PC-9 (cell line): ENCODE measurements at regions not wholly inside any gene's neighbourhood (a gene's known extent, or its start where the extent isn't known, plus 50 kb on each side); places are given as distances from the start of the nearest gene placed in this dataset.

Source experiments
- EZH2 ChIP-seq: fragments of 200-600 bp; sonication (generic); IDR thresholded peaks from 2 replicates; pipeline ENCODE4 v1.8.0; 2017; ENCODE audit warnings: antibody characterized with exemption, low read depth
- TF ChIP-seq, protein P1 (sequence below): fragments of 200-600 bp; sonication (generic); conservative IDR thresholded peaks from 2 replicates; pipeline ENCODE4 v1.6.1; 2017; ENCODE audit warnings: mixed run types, antibody characterized with exemption, mild to moderate bottlenecking, moderate library complexity

DNA sequence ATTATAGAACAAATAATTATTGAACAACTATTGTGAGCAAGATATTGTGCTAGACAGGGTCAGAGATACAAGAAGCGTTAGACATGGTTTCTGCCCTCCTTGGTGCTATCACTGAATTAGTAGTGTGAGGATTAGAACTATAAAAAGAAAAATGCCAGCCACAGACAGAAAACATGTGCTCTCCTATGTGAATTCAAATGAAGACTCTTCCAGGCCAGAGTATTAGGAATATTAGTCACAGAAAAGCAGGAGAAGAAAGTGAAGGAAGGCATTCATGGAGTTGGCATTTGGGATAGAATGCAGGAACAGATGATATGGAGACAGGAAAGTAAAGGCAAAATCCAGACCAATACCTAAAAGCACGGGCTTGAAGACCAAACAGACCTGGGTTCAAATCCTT lies 179.6 kb upstream of the TENM3 start:
- TF ChIP-seq EZH2 = no peak
- TF ChIP-seq, protein P1, sequence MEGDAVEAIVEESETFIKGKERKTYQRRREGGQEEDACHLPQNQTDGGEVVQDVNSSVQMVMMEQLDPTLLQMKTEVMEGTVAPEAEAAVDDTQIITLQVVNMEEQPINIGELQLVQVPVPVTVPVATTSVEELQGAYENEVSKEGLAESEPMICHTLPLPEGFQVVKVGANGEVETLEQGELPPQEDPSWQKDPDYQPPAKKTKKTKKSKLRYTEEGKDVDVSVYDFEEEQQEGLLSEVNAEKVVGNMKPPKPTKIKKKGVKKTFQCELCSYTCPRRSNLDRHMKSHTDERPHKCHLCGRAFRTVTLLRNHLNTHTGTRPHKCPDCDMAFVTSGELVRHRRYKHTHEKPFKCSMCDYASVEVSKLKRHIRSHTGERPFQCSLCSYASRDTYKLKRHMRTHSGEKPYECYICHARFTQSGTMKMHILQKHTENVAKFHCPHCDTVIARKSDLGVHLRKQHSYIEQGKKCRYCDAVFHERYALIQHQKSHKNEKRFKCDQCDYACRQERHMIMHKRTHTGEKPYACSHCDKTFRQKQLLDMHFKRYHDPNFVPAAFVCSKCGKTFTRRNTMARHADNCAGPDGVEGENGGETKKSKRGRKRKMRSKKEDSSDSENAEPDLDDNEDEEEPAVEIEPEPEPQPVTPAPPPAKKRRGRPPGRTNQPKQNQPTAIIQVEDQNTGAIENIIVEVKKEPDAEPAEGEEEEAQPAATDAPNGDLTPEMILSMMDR = no peak
